ENCODE measurements at regions not wholly inside any gene's neighbourhood (a gene's known extent, or its start where the extent isn't known, plus 50 kb on each side); places are given as distances from the start of the nearest gene placed in this dataset.

DNA sequence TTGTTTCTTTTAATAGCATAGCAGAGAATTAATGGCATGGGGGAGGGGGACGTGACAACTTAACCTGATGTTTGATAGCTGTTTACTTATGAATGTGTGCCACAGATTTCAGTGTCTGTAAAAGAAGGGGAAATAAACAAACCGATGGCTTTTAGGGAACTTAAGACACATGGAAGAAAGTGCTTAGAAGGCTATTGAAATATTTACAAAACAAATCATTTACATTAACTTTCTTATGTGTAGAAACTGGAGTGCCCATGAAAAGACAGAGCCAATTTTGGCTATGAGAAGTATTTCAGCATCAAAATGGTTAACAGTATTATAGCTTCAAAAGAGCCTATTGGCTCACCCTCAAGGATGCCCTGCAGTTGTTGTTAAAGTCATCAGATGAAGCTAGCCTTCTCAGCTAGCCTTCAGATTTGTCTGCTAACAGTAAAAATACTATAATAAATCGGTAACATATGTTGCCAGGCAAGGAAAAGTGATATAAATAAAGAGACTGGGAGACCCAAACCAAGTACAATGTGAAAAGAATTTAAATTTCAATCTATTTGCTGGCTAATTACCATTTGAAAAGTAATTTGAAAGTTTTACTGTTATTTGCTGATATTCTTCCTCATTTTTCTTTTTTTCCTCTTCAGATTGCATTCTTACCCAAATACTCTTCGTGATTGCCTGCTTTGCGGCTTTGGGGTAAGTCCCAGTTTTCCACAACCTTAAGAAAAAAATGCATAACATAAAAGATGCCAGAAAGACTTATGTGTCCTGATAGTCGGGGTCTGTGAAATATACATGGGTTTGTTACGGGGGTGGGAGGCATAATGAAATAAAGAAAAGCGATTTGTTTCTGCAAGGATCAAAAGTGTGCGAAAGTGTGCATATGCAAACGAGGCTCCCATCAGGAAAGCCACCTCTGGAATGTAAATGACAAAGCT is 256.4 kb downstream of the MEIS1 start:
- DNase-seq (ENCODE audit: low spot score), result no peak

DNA sequence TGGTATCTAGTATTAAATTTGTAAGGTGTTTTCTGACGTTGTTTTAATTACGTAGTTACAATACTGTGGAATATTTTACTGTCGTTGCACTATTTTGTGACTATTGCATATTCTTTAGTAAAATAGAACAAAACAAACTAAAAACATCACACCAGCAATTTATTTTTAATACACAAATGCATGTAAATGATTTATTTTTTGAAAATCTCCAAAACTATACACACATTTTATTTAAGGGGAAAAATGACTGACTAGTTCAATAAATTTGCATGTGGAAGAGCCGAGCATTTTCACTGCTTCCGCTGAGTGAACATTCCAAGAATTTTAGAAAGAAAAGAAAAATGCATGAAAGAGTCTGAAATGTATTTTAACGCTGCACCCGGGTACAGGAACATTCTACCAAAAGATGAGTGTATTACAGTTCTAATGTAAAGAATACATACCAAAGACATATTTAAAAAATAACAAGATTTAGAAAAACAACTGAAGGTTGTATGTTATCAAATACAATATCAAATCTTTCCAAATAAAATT is 257.7 kb downstream of the MEIS1 start:
- no peak for DNase-seq (ENCODE audit: low spot score)

DNA sequence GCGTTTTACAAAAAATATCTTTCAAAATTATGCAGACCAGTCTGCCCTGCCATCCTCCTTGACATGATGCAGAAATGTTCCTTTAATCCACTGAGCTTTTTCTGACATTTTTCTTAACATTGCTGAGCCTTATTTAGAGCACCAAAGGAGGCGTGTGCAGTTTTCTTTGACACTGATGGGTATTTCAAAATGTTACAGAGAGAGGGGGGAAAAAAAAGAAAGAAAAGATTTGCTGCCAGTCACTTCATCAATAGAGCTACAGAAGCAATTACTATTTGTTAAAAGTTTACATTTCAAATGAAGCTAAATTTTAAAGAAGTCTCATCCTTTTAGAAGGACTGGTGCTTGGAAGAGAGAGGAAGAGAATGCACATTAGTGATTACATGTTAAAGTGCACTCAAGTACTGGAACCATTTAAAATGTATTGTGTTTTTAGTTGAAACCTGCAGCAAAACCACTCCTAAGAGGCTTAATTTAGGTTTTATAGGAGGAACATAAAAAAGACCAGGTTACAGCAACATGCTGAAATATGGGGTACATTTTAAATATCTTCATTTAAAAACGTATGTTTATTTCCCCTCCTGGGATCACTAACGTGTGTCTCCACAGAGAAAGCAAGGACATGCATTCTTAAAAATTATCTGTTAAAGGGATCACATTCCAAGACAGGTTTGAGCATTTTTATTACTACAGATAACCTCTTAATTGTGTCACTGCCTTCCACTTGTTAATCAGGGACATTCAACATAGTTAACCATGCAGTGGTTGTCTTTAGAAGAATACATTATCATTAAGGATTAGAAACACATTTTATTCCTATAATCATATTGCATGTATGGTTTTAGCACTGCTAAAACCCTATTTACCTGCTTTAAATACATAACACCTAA is 258.4 kb downstream of the MEIS1 start:
- no peak for DNase-seq (ENCODE audit: low spot score)

DNA sequence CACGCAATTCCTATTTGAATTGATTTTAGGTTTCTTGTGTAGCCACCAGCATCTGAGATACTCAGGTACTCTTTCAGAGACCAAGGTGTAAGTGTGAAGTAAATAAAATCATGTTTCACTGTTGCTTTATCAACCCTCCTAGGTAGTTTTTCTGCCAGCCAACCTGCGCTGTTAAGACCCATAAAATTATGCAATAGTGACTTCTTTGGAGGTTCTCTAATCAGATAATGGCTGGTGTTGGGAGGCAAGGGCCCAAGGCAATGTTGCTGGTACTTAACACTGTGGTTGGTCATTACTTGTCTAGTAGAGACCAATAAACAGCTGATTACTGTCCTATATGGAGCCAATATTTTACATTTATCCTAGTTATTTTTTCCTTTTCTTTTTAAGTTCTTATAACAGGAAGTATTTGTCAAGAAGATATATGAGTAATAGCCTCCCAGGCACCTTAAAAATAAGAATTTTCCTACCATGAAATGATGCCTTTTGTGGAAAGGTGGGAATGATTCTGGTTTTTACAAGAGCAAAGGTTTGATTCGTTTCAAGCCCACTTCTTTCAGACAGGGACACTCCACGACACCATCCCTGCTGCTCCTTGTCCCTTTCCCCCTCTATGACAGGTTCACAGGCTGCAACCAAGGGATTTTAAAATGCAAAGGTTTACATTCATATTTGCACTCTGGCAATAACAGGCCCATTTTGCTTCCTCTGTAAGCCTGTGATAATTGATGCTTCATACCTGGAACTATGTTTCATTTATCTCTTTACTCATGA is 259.3 kb downstream of the MEIS1 start:
- no peak for DNase-seq (ENCODE audit: low spot score)

DNA sequence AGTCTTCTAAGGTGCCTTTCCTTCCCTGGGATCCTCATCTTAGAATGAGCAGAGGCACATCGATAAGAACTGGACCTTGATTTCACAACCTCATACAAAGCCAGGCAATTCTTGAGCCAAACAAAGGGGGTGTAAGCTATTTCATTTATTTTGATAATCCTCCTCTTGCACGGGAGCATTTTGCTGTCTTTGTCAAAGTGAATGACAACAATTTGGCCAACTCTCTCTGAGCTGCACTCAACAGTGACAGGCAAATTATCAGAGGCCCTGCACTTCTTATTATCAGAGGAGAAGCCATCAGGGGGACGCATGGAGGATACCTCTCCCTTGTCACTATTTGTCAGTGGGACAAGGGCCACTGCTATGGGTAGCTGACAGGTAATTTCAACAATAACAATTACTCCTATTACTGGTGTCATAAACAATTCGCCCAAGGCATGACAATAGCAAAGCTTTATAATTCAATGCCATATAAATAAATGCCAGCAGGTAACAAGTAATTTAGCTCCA is 260.4 kb downstream of the MEIS1 start:
- DNase-seq (ENCODE audit: low spot score), result no peak

GRCh38 chr2:66696374-66696773 is 261.4 kb downstream of the MEIS1 start:
- DNase-seq (ENCODE audit: low spot score), result no peak

DNA sequence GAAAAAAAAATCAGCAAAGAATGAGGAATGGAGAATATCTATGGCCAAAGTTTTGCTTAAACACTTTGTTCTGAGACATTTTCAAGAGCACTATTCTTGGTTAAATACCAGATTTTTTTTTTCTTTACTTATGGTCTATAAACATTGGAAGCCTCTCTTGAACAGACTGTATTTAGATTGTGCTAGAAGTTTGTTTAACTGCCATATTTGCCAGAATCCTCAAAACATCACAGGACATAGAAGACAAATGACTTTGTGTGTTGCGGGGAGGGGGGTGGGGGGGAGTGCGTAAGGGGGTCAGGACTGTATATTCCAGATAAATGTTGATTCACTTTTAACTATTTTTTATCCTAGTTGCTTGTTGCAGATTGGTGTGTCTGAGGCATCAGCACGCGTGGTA is 262.0 kb downstream of the MEIS1 start:
- no peak for DNase-seq (ENCODE audit: low spot score)

GRCh38 chr2:66697366-66697765 is 262.4 kb downstream of the MEIS1 start:
- no peak for DNase-seq (ENCODE audit: low spot score)

DNA sequence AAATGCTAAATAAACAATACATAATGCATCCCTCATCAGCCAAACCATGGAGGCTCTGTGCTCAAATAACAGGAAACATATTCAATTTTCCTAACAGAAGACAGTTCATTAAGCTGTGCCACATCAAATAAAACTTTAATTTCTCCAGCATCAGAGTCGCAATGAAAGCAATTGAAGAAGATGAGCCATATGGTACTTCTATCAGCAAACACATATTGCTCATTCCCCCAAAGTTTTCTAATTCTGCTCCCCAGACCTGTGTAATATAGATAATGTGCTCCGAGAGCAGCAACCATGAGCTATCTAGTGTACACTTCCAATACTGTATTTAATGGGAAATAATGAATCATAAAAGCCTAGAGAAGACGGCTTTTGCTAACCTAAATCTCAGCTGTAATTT is 263.2 kb downstream of the MEIS1 start:
- no peak for DNase-seq (ENCODE audit: low spot score)

DNA sequence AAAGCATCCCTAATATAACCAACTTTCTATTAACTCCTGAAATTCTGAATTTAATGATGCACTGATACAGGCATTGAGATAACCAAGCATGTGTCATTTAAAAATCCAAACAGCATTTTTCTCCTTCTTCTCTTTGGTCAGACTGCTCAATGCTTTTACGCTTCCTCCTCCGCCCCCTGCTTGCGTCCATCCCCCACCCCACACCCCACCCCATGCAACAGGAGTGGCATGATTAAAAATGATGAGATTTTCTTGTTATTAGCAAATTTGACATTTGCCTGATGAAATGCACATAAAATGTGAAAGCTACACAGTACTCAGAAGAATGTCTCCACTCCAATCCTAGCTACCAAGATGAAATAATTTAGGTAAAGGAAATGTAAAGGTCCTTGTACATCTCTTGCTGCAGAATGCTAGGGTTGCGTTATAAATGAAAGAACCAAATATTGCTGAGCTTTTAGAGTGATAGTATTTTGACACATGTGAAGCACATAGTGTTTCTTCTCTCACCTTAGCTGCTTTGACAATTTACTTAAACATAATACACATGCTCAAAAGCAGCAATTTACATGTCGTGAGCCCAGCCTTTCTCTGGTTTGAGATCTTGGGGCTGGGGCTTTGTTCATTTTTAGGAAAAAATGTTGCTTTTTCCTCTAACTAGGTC is 263.8 kb downstream of the MEIS1 start:
- DNase-seq (ENCODE audit: low spot score), result no peak

- DNase-seq (ENCODE audit: low spot score), result no peak
Observed at GRCh38 chr2:66699416-66699792, 264.5 kb downstream of the MEIS1 start.

GRCh38 chr2:66699793-66700676 is 265.1 kb downstream of the MEIS1 start:
- peak; percentile 3 for DNase-seq (ENCODE audit: low spot score)

DNA sequence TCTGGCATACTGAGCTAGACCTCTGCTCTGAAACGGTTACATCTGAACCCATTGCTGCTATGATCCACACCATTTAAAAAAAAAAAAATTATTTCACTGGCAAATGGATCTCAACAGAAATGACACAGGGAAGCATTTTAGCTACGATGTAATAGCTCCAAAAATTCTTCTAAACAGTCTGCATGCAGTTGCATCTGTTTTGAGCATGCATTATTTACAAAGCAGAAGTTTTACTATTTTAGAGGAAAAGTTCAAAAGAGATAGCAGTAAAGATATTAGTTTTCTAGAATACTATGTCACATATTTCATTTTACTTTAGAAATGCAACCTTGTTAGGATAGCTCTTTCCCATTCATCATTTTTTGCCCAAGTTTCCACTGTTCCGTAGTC is 265.7 kb downstream of the MEIS1 start:
- DNase-seq (ENCODE audit: low spot score), result no peak

DNA sequence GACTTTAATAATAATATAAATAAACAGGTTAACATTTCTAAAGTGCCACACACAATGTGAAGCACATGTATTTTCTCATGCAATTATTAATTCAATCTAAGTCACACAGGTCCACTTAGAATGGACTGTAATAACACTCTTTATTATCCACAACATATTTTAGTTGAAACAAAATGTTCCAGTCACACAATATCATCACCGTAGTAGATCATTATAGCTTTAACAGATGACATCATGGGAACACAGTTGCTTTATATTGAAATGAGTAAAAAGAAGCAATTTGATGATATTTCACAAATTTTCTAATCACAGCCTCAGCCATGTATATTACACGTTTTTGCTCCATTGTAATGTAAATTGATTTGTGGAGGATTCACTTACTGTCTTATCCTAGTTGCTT is 266.3 kb downstream of the MEIS1 start:
- DNase-seq (ENCODE audit: low spot score), result no peak

GRCh38 chr2:66701656-66702055 is 266.7 kb downstream of the MEIS1 start:
- no peak for DNase-seq (ENCODE audit: low spot score)

DNA sequence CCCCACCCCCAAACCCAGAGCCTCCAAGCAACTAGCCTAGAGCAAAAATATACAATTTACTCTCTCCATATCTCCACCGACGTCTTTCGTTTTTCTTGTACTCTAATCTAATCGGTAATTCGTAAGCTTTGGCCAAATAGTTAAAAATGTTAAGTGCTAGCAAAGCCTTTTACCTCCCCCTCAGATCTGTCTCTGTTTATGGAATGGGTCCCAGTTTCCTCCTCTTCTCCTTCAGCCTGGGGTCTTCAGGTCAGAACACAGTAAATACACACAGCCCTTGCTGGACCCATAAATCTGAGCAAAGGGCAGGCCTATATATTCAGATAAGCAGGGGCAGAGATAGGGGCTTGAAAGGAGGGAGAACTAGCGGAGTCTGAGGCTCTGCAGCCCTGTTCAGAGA is 267.4 kb downstream of the MEIS1 start:
- no peak for DNase-seq (ENCODE audit: low spot score)

DNA sequence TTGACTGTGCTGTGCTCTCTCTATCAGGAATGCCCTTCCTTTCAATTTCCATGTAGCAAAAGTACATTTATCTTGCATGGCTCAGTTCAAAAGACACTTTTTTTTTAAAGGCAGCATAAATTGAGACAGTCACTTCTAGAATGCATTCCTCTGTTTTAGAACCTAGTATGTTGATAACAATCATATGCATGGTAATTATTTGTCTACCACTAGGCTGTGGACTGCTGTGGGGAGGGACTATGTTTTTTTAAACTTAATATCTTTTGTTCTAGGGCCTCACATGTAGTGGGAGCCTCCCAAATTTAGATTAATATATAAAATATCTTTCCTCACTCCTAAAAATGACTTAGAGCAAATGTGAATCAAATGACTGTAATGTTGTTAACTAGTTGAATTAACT is 269.9 kb downstream of the MEIS1 start:
- DNase-seq (ENCODE audit: low spot score), result no peak

DNA sequence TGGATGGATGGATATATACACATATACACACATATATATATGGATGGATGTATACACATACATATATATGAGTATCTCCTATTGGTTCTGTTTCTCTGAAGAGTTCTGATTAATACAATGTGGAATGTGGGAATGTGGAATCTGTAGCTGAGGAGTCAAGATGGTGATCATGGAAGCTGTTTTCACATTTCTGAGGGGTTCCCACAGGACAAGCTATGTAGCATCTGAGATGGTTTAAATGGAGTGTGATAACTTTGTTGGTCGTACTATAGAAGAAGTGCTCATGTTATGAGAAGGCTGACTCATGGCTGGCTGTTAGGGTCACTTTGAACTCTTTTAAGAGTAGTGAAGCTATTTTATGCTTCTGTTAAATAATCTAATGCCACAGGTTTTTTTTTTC is 279.7 kb downstream of the MEIS1 start:
- DNase-seq (ENCODE audit: low spot score), result no peak

DNA sequence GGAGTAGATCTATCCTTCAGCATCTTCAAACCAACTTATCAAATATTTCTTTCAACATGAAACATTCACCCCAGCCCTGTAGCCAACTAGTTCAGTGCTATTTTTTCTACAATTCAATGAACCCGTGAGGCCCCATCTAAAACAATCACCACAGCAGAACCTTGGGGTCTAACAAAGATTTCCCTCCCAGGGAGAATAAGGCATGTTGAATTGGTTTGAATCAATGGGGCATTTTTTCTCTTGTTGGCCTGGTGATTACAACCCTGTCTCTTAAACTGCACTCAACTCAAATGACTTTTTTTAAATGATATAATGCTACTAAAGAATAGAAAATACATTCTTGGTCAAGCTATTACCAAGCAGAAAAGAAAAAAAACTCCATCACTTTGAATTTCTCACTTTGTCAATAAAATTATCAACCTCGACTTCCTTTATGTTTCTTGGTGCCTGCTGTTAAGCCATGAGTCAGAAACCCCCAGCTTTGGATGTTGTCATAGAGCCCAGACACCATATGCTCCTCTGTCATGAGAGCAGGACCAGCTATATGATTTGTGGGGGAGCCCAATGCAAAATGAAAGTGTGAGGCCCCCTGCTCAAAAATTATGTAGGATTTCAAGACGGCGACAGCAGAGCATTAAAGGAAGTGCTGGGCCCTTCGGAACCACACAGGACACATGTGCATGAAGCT is 282.4 kb downstream of the MEIS1 start:
- no peak for DNase-seq (ENCODE audit: low spot score)

- no peak for DNase-seq (ENCODE audit: low spot score)
Observed at GRCh38 chr2:66717973-66718372, 283.0 kb downstream of the MEIS1 start.

Data from LoVo (cell line).